GM06990 (cell line): ENCODE measurements at regions not wholly inside any gene's neighbourhood (a gene's known extent, or its start where the extent isn't known, plus 50 kb on each side); places are given as distances from the start of the nearest gene placed in this dataset.

Experiments
- DNase-seq: peaks from one replicate; pipeline ENCODE4 v3.0.0-alpha.2; 2011; ENCODE audit not compliant: insufficient read length; ENCODE audit errors: extremely low read depth
- H3K27me3 ChIP-seq: replicated peaks from 2 replicates; pipeline ENCODE4 v1.6.0; 2011; ENCODE audit warnings: low read length; ENCODE audit not compliant: control insufficient read depth, insufficient read depth
- H3K36me3 ChIP-seq: 2 replicates; pipeline ENCODE4 v1.5.1; 2011; ENCODE audit warnings: low read length; ENCODE audit not compliant: control insufficient read depth, insufficient read depth
- H3K4me3 ChIP-seq: replicated peaks from 2 replicates; pipeline ENCODE4 v1.5.1; 2011; ENCODE audit warnings: low read depth, mild to moderate bottlenecking, control low read depth, low read length
- CTCF ChIP-seq: IDR thresholded peaks from 2 replicates; pipeline ENCODE4 v1.5.1; 2011; ENCODE audit warnings: low read length, control low read depth, mild to moderate bottlenecking, inconsistent platforms; ENCODE audit not compliant: insufficient read depth, poor library complexity, severe bottlenecking

- no peak for TF ChIP-seq CTCF
- Histone ChIP-seq H3K27me3 (no peaks in the 10 kb centered on the region; the same call in 1 of the 2 replicates), H3K36me3 (no peaks in the 10 kb centered on the region), H3K4me3 (no peak overlapping the region)
- DNase-seq, result no peak
Measured at GRCh38 chr10:78252286-78252685, 218.6 kb downstream of the RPS24 start.

- no peak for DNase-seq
Measured at GRCh38 chr10:78253063-78253853, 219.6 kb downstream of the RPS24 start.

GRCh38 chr10:78254013-78254412 is 220.3 kb downstream of the RPS24 start:
- no peak for DNase-seq
- no peak overlapping the region for H3K4me3 ChIP-seq
- TF ChIP-seq CTCF, result no peak

More at GRCh38 chr10:78253063-78253853, 219.6 kb downstream of the RPS24 start:
- no peak for TF ChIP-seq CTCF
- Histone ChIP-seq H3K27me3 (no peaks in the 10 kb centered on the region; the same call in 1 of the 2 replicates), H3K36me3 (no peaks in the 10 kb centered on the region), H3K4me3 (no peak overlapping the region)

GRCh38 chr10:78255214-78255613 is 221.6 kb downstream of the RPS24 start:
- TF ChIP-seq CTCF, result no peak
- Histone ChIP-seq H3K27me3 (no peaks in the 10 kb centered on the region), H3K36me3 (no peaks in the 10 kb centered on the region), H3K4me3 (no peak overlapping the region)
- DNase-seq, result no peak

More at GRCh38 chr10:78254013-78254412, 220.3 kb downstream of the RPS24 start:
- Histone ChIP-seq H3K27me3 (no peaks in the 10 kb centered on the region), H3K36me3 (no peaks in the 10 kb centered on the region)

- no peaks in the 10 kb centered on the region for H3K36me3 ChIP-seq
- H3K27me3 ChIP-seq, result no peaks in the 10 kb centered on the region; the same call in 1 of the 2 replicates
- no peak for DNase-seq
- no peak overlapping the region for H3K4me3 ChIP-seq
- no peak for TF ChIP-seq CTCF
Measured at GRCh38 chr10:78255796-78256638, 222.4 kb downstream of the RPS24 start.
